Endothelial cell of umbilical vein (primary cell): ENCODE measurements at regions not wholly inside any gene's neighbourhood (a gene's known extent, or its start where the extent isn't known, plus 50 kb on each side); places are given as distances from the start of the nearest gene placed in this dataset.

Source experiments
- BruUV-seq: library from RNA; stranded (reverse); fragments of 400-500 nt; replicated peaks from 2 replicates; lab custom pipeline; 2021; lab: Mats Ljungman, UMichigan
- CTCF ChIA-PET: fragments of 300-600, 350-600 bp; sonication (Branson Sonifier 250); formaldehyde crosslinking; loops from one replicate; lab custom pipeline; 2021; ENCODE audit warnings: antibody characterized with exemption, inconsistent platforms; lab: Charles Lee
- POLR2A ChIA-PET: fragments of 300-600, 350-600 bp; sonication (Branson Sonifier 250); formaldehyde crosslinking; loops from one replicate; lab custom pipeline; 2021; ENCODE audit warnings: antibody characterized with exemption, inconsistent platforms; lab: Charles Lee
- DNase-seq: peaks from one replicate; pipeline ENCODE4 v3.0.0-alpha.2; 2011; ENCODE audit warnings: low read depth, low spot score
- FAIRE-seq: peaks from 2 replicates; lab custom pipeline; 2011; peaks lifted over from hg19 to GRCh38; lab: Jason Lieb, UNC
- H2AFZ ChIP-seq: 2 replicates; pipeline ENCODE4 v1.6.0; 2012; ENCODE audit warnings: low read depth, low read length, control low read depth, inconsistent platforms
- H3K27ac ChIP-seq: 2 replicates; pipeline ENCODE4 v1.5.1; 2011; ENCODE audit warnings: low read depth, mild to moderate bottlenecking, control low read depth, low read length, moderate library complexity; ENCODE audit not compliant: insufficient read depth
- H3K27me3 ChIP-seq, 2 experiments: 2 replicates each; pipeline versions ENCODE4 v1.6.0 to v1.6.1; 2011; ENCODE audit warnings: low read length in 2 of 2, mixed read lengths in 1 of 2; ENCODE audit not compliant: control insufficient read depth in 2 of 2, insufficient read depth in 2 of 2
- H3K36me3 ChIP-seq, 2 experiments: 2 replicates in 1 of 2; 3 replicates in 1 of 2; pipeline ENCODE4 v1.5.1; 2011; ENCODE audit warnings: low read length in 2 of 2, mild to moderate bottlenecking in 1 of 2, moderate library complexity in 1 of 2; ENCODE audit not compliant: control insufficient read depth in 2 of 2, insufficient read depth in 2 of 2; ENCODE audit errors: extremely low read depth in 1 of 2
- H3K4me1 ChIP-seq: 3 replicates; pipeline ENCODE4 v1.5.1; 2011; ENCODE audit warnings: mild to moderate bottlenecking, low read length; ENCODE audit not compliant: control insufficient read depth, insufficient read depth; ENCODE audit errors: extremely low read depth
- H3K4me2 ChIP-seq: 2 replicates; pipeline ENCODE4 v1.6.1; 2011; ENCODE audit warnings: low read length, control low read depth, mixed read lengths; ENCODE audit not compliant: insufficient read depth
- H3K4me3 ChIP-seq, 3 experiments: fragments of 200-600 bp in 1 of 3; sonication (generic), shearing (Covaris generic) in 1 of 3; replicated peaks in 1 of 3; 2 replicates each; pipeline ENCODE4 v1.5.1; 2011 to 2016; ENCODE audit warnings: control low read depth in 3 of 3, low read length in 3 of 3, mild to moderate bottlenecking in 2 of 3, inconsistent platforms in 1 of 3, low read depth in 1 of 3, moderate library complexity in 1 of 3; ENCODE audit not compliant: insufficient read depth in 1 of 3
- H3K79me2 ChIP-seq: 2 replicates; pipeline ENCODE4 v1.6.0; 2012; ENCODE audit warnings: low read length, inconsistent platforms; ENCODE audit not compliant: control insufficient read depth, insufficient read depth
- H3K9ac ChIP-seq: replicated peaks from 2 replicates; pipeline ENCODE3; 2011; ENCODE audit warnings: low read length, control low read depth; ENCODE audit not compliant: insufficient read depth; ENCODE audit errors: extremely low read depth
- H3K9me1 ChIP-seq: replicated peaks from 3 replicates; pipeline ENCODE4 v1.6.0; 2011; ENCODE audit warnings: mild to moderate bottlenecking, low read length; ENCODE audit not compliant: control insufficient read depth, insufficient read depth; ENCODE audit errors: extremely low read depth
- H3K9me3 ChIP-seq: replicated peaks from 2 replicates; pipeline ENCODE4 v1.5.1; 2012; ENCODE audit warnings: low read length, inconsistent platforms; ENCODE audit not compliant: control insufficient read depth, insufficient read depth
- H4K20me1 ChIP-seq: replicated peaks from 2 replicates; pipeline ENCODE3; 2011; ENCODE audit warnings: mild to moderate bottlenecking, low read length; ENCODE audit not compliant: control insufficient read depth, insufficient read depth; ENCODE audit errors: extremely low read depth
- CTCF ChIP-seq, 2 donors: IDR thresholded peaks; 1 replicate in 1 of 2; 2 replicates in 1 of 2; pipeline ENCODE4 v1.5.1; 2011; ENCODE audit warnings: low read length in 2 of 2, mild to moderate bottlenecking in 2 of 2, moderate library complexity in 2 of 2, control low read depth in 1 of 2, inconsistent platforms in 1 of 2, low read depth in 1 of 2; ENCODE audit not compliant: insufficient read depth in 1 of 2; ENCODE audit errors: extremely low read depth in 1 of 2
- EZH2 ChIP-seq: IDR thresholded peaks from 2 replicates; pipeline ENCODE4 v1.6.1; 2012; ENCODE audit warnings: borderline replicate concordance, low read depth, mild to moderate bottlenecking, moderate library complexity, low read length, inconsistent platforms; ENCODE audit not compliant: severe bottlenecking
- FOS ChIP-seq: IDR thresholded peaks from 2 replicates; pipeline ENCODE4 v1.6.1; 2011; ENCODE audit warnings: mild to moderate bottlenecking, low read length, moderate library complexity, borderline replicate concordance; ENCODE audit not compliant: insufficient read depth
- GATA2 ChIP-seq: IDR thresholded peaks from 2 replicates; pipeline ENCODE4 v1.7.0; 2011; ENCODE audit warnings: low read depth, mild to moderate bottlenecking, moderate library complexity, mixed read lengths, low read length; ENCODE audit not compliant: insufficient read length, insufficient read depth
- JUN ChIP-seq: IDR thresholded peaks from 2 replicates; pipeline ENCODE4 v1.6.1; 2011; ENCODE audit warnings: borderline replicate concordance, low read depth; ENCODE audit not compliant: insufficient read length, insufficient read depth
- MAX ChIP-seq: IDR thresholded peaks from 2 replicates; pipeline ENCODE4 v1.6.1; 2011; ENCODE audit not compliant: insufficient read depth, insufficient read length
- MYC ChIP-seq: IDR thresholded peaks from one replicate; pipeline ENCODE4 v1.6.1; 2011; ENCODE audit warnings: mild to moderate bottlenecking, low read depth, low read length
- POLR2A ChIP-seq: IDR thresholded peaks from 2 replicates; pipeline ENCODE4 v1.6.1; 2012; ENCODE audit warnings: low read depth, mild to moderate bottlenecking, control low read depth, low read length
- POLR2AphosphoS5 ChIP-seq: IDR thresholded peaks from 2 replicates; pipeline ENCODE4 v1.6.1; 2012; ENCODE audit warnings: low read depth, mild to moderate bottlenecking, control low read depth, low read length, moderate library complexity; ENCODE audit not compliant: insufficient read depth
- dilution Hi-C: fragments of 300-500 bp; cut with MboI; formaldehyde crosslinking; loops from one replicate; pipeline ENCODE4 v1.15.0; 2019; ENCODE audit warnings: low sequenced_read_pairs; ENCODE audit not compliant: extremely low pct_ligation_motif_present
- intact Hi-C: fragments of 100-400 bp; cut with micrococcal nuclease; formaldehyde crosslinking; loops from one replicate; pipeline ENCODE4 v1.10.0; 2022

- CTCF ChIA-PET, result no interaction called here
- H3K9me1 ChIP-seq, result no peaks in the 10 kb centered on the region
- DNase-seq (no peak), FAIRE-seq (no peak)
- no peak for TF ChIP-seq GATA2
- no peak for TF ChIP-seq MYC
- TF ChIP-seq POLR2A, result no peak
- no peak for TF ChIP-seq MAX
- no peak for TF ChIP-seq CTCF (IDR thresholded peaks at IDR 0.05; ENCODE audit: extremely low read depth in 1 of 2, insufficient read depth in 1 of 2, low read depth in 1 of 2, low read length in 2 of 2)
- no peak for TF ChIP-seq JUN
- no peak for TF ChIP-seq POLR2AphosphoS5
- no peak for TF ChIP-seq FOS
- no peak for TF ChIP-seq EZH2
- H4K20me1 ChIP-seq, result no peaks in the 10 kb centered on the region
- dilution Hi-C loops (no loop called here), intact Hi-C loops (no loop called here)
- H3K27me3 ChIP-seq, result no peaks in the 10 kb centered on the region
- H3K4me3 ChIP-seq, result no peak overlapping the region
- H3K9ac ChIP-seq, result no peak overlapping the region
- BruUV-seq, result no TSS peak
- no peaks in the 10 kb centered on the region for H3K36me3 ChIP-seq
- H3K79me2 ChIP-seq, result no peaks in the 10 kb centered on the region
- no peaks in the 10 kb centered on the region for H3K9me3 ChIP-seq
- no peak overlapping the region for H3K4me2 ChIP-seq
- POLR2A ChIA-PET, result no interaction called here
- H3K27ac ChIP-seq, result no peak overlapping the region
- H2AFZ ChIP-seq, result no peak overlapping the region
- no peaks in the 10 kb centered on the region for H3K4me1 ChIP-seq
These were observed 276.2 kb upstream of the MAP3K7 start for GRCh38 chr6:90863043-90863442.
